ENCODE measurements at regions not wholly inside any gene's neighbourhood (a gene's known extent, or its start where the extent isn't known, plus 50 kb on each side); places are given as distances from the start of the nearest gene placed in this dataset.
A peak's percentile ranks its signal among the peaks of the same experiment; 100 is the strongest.

DNA sequence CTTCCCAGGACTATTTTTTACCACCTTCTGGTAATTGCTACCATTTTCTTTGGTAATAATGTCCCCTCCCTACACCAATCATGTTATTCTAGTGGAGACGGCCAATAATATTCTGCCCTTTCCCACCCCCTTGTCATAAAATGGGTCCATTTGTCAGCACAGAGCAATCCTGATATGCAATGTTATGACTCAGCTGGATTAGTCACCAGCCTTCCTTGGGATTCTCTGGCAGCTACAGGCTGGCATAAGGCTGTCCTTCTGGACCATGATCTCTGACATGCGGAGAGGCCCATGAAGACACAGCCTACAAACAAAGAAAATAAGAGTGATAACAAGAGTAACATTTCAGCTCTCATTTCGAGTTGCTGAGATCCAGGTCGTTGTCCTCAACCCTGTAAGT is 222.0 kb upstream of the CPNE8 start:
- no peaks in the 10 kb centered on the region for H3K36me3 ChIP-seq (ENCODE audit: control insufficient read depth in 4 of 4, insufficient read depth in 3 of 4, low read depth in 1 of 4, low read length in 3 of 4)
- peaks cover 0 to 3% (median 0%) of the 10 kb centered on the region in 4 donors for H3K27me3 ChIP-seq (ENCODE audit: control insufficient read depth in 4 of 4, insufficient read depth in 4 of 4, low read length in 3 of 4)
- TF ChIP-seq EGR1 (IDR thresholded peaks at IDR 0.05; ENCODE audit: low read depth in 2 of 2) = no peak
- peak in 1 of 2 donors; percentile 24 for TF ChIP-seq JUND (IDR thresholded peaks at IDR 0.05)
- 52% methylated on average over 4 of the region's 4 CpGs for WGBS
- H3K4me1 ChIP-seq (ENCODE audit: control insufficient read depth in 4 of 4, insufficient read depth in 4 of 4, low read length in 3 of 4) = no peaks in the 10 kb centered on the region
- no peak overlapping the region for H3K9ac ChIP-seq (ENCODE audit: low read depth in 1 of 2, low read length in 2 of 2)
- DNase-seq (ENCODE audit: low spot score) = no peak
- no peak overlapping the region for H3K4me3 ChIP-seq (ENCODE audit: low read depth in 1 of 3, low read length in 3 of 3)
- H3K9me3 ChIP-seq (ENCODE audit: control insufficient read depth in 4 of 4, low read length in 3 of 4) = no peaks in the 10 kb centered on the region
- H3K27ac ChIP-seq (ENCODE audit: low read depth in 1 of 2, low read length in 2 of 2) = no peak overlapping the region

DNA sequence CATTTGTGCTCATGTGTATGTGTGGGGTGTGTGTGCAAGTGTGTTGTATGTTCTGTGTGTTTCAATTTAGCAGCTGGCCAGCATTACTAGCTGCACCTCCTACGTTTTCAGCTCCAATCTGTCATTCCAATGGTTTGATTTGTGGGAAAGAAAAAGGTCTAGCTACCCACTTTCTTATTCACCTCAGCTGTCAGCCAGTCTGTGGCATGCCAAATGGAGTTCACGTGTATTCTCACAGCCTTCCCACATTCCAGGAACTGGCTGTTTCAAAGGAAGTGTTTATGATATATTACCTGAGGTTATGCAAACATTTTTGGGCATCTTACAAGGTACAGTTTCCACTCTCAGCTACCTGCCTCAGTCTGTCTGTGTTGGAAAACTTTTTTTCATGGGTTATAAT is 220.2 kb upstream of the CPNE8 start:
- 52% methylated on average over 2 of the region's 2 CpGs for WGBS
- Histone ChIP-seq H3K27ac (ENCODE audit: low read depth in 1 of 2, low read length in 2 of 2) (no peak overlapping the region), H3K9ac (ENCODE audit: low read depth in 1 of 2, low read length in 2 of 2) (no peak overlapping the region), H3K27me3 (ENCODE audit: control insufficient read depth in 4 of 4, insufficient read depth in 4 of 4, low read length in 3 of 4) (peaks cover 0 to 3% (median 0%) of the 10 kb centered on the region in 4 donors), H3K36me3 (ENCODE audit: control insufficient read depth in 4 of 4, insufficient read depth in 3 of 4, low read depth in 1 of 4, low read length in 3 of 4) (no peaks in the 10 kb centered on the region), H3K4me3 (ENCODE audit: low read depth in 1 of 3, low read length in 3 of 3) (no peak overlapping the region), H3K9me3 (ENCODE audit: control insufficient read depth in 4 of 4, low read length in 3 of 4) (no peaks in the 10 kb centered on the region), H3K4me1 (ENCODE audit: control insufficient read depth in 4 of 4, insufficient read depth in 4 of 4, low read length in 3 of 4) (no peaks in the 10 kb centered on the region)
- TF ChIP-seq TAF1 (conservative IDR thresholded peaks at IDR 0.05) = no peak
- TF ChIP-seq JUND (IDR thresholded peaks at IDR 0.05) = no peak
- TF ChIP-seq, protein P1, sequence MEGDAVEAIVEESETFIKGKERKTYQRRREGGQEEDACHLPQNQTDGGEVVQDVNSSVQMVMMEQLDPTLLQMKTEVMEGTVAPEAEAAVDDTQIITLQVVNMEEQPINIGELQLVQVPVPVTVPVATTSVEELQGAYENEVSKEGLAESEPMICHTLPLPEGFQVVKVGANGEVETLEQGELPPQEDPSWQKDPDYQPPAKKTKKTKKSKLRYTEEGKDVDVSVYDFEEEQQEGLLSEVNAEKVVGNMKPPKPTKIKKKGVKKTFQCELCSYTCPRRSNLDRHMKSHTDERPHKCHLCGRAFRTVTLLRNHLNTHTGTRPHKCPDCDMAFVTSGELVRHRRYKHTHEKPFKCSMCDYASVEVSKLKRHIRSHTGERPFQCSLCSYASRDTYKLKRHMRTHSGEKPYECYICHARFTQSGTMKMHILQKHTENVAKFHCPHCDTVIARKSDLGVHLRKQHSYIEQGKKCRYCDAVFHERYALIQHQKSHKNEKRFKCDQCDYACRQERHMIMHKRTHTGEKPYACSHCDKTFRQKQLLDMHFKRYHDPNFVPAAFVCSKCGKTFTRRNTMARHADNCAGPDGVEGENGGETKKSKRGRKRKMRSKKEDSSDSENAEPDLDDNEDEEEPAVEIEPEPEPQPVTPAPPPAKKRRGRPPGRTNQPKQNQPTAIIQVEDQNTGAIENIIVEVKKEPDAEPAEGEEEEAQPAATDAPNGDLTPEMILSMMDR (IDR thresholded peaks at IDR 0.05; ENCODE audit: low read depth, low read length, missing input control) = no peak
- TF ChIP-seq, protein P2, sequence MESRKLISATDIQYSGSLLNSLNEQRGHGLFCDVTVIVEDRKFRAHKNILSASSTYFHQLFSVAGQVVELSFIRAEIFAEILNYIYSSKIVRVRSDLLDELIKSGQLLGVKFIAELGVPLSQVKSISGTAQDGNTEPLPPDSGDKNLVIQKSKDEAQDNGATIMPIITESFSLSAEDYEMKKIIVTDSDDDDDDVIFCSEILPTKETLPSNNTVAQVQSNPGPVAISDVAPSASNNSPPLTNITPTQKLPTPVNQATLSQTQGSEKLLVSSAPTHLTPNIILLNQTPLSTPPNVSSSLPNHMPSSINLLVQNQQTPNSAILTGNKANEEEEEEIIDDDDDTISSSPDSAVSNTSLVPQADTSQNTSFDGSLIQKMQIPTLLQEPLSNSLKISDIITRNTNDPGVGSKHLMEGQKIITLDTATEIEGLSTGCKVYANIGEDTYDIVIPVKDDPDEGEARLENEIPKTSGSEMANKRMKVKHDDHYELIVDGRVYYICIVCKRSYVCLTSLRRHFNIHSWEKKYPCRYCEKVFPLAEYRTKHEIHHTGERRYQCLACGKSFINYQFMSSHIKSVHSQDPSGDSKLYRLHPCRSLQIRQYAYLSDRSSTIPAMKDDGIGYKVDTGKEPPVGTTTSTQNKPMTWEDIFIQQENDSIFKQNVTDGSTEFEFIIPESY (IDR thresholded peaks at IDR 0.05) = no peak
- TF ChIP-seq EGR1 (IDR thresholded peaks at IDR 0.05; ENCODE audit: low read depth in 2 of 2) = no peak
- no peak for TF ChIP-seq HNF4G (IDR thresholded peaks at IDR 0.05)
- TF ChIP-seq, protein P3, sequence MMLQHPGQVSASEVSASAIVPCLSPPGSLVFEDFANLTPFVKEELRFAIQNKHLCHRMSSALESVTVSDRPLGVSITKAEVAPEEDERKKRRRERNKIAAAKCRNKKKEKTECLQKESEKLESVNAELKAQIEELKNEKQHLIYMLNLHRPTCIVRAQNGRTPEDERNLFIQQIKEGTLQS (IDR thresholded peaks at IDR 0.05) = no peak
- TF ChIP-seq NR2F2 (IDR thresholded peaks at IDR 0.05) = no peak
- no peak for DNase-seq (ENCODE audit: low spot score)

DNA sequence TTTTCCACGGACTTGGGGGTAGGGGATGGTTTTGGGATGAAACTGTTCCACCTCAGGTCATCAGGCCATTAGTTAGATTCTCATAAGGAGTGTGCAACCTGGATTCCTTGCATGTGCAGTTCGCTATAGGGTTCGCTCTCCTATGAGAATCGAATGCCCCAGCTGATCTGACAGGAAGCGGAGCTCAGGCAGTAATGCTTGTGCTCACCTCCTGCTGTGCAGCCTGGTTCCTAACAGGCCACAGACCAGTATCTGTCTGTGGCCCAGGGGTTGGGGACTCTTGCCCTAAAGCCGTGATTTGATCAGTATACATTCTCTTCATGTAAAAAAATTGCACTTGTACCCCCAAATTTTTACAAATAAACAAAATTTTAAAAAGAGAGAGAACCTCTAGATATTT is 219.4 kb upstream of the CPNE8 start:
- TF ChIP-seq, protein P3 (IDR thresholded peaks at IDR 0.05) = no peak
- TF ChIP-seq, protein P4, sequence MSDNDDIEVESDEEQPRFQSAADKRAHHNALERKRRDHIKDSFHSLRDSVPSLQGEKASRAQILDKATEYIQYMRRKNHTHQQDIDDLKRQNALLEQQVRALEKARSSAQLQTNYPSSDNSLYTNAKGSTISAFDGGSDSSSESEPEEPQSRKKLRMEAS (IDR thresholded peaks at IDR 0.05) = no peak
- TF ChIP-seq GABPA (IDR thresholded peaks at IDR 0.05 in 1 of 2, conservative IDR thresholded peaks at IDR 0.05 in 1 of 2) (no peak), NR2F2 (IDR thresholded peaks at IDR 0.05) (no peak), FOXA1 (IDR thresholded peaks at IDR 0.05) (no peak), JUND (IDR thresholded peaks at IDR 0.05) (no peak)
- TF ChIP-seq, protein P5, sequence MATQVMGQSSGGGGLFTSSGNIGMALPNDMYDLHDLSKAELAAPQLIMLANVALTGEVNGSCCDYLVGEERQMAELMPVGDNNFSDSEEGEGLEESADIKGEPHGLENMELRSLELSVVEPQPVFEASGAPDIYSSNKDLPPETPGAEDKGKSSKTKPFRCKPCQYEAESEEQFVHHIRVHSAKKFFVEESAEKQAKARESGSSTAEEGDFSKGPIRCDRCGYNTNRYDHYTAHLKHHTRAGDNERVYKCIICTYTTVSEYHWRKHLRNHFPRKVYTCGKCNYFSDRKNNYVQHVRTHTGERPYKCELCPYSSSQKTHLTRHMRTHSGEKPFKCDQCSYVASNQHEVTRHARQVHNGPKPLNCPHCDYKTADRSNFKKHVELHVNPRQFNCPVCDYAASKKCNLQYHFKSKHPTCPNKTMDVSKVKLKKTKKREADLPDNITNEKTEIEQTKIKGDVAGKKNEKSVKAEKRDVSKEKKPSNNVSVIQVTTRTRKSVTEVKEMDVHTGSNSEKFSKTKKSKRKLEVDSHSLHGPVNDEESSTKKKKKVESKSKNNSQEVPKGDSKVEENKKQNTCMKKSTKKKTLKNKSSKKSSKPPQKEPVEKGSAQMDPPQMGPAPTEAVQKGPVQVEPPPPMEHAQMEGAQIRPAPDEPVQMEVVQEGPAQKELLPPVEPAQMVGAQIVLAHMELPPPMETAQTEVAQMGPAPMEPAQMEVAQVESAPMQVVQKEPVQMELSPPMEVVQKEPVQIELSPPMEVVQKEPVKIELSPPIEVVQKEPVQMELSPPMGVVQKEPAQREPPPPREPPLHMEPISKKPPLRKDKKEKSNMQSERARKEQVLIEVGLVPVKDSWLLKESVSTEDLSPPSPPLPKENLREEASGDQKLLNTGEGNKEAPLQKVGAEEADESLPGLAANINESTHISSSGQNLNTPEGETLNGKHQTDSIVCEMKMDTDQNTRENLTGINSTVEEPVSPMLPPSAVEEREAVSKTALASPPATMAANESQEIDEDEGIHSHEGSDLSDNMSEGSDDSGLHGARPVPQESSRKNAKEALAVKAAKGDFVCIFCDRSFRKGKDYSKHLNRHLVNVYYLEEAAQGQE (IDR thresholded peaks at IDR 0.05) = no peak
- TF ChIP-seq, protein P1 (IDR thresholded peaks at IDR 0.05; ENCODE audit: low read depth, low read length, missing input control) = no peak

More for the DNA sequence above, 219.4 kb upstream of the CPNE8 start:
- 84% methylated on average over 6 of the region's 6 CpGs for WGBS
- H3K4me3 ChIP-seq (ENCODE audit: low read depth in 1 of 3, low read length in 3 of 3) = no peak overlapping the region
- H3K27ac ChIP-seq (ENCODE audit: low read depth in 1 of 2, low read length in 2 of 2) = no peak overlapping the region
- peaks cover 0 to 3% (median 0%) of the 10 kb centered on the region in 4 donors for H3K27me3 ChIP-seq (ENCODE audit: control insufficient read depth in 4 of 4, insufficient read depth in 4 of 4, low read length in 3 of 4)
- no peaks in the 10 kb centered on the region for H3K36me3 ChIP-seq (ENCODE audit: control insufficient read depth in 4 of 4, insufficient read depth in 3 of 4, low read depth in 1 of 4, low read length in 3 of 4)
- DNase-seq (ENCODE audit: low spot score) = no peak
- no peaks in the 10 kb centered on the region for H3K4me1 ChIP-seq (ENCODE audit: control insufficient read depth in 4 of 4, insufficient read depth in 4 of 4, low read length in 3 of 4)
- H3K9me3 ChIP-seq (ENCODE audit: control insufficient read depth in 4 of 4, low read length in 3 of 4) = no peaks in the 10 kb centered on the region
- no peak overlapping the region for H3K9ac ChIP-seq (ENCODE audit: low read depth in 1 of 2, low read length in 2 of 2)

Measured in liver (tissue), 8 donors.